ENCODE measurements at regions not wholly inside any gene's neighbourhood (a gene's known extent, or its start where the extent isn't known, plus 50 kb on each side); places are given as distances from the start of the nearest gene placed in this dataset.

GRCh38 chr9:7320139-7320538, 479.4 kb downstream of the DMAC1 start:
- TF ChIP-seq POLR2A (IDR thresholded peaks at IDR 0.05; ENCODE audit: control extremely low read depth in 1 of 2, low read depth in 2 of 2, low read length in 2 of 2) (no peak), CREB1 (IDR thresholded peaks at IDR 0.05) (no peak), EP300 (IDR thresholded peaks at IDR 0.05; ENCODE audit: borderline replicate concordance in 1 of 2, low read depth in 2 of 2, low read length in 2 of 2) (no peak), FOSL1 (IDR thresholded peaks at IDR 0.05; ENCODE audit: insufficient read depth, low read depth, low read length) (no peak), EZH2 (IDR thresholded peaks at IDR 0.05; ENCODE audit: low read depth, low read length, severe bottlenecking) (no peak)
- TF ChIP-seq, protein P1, sequence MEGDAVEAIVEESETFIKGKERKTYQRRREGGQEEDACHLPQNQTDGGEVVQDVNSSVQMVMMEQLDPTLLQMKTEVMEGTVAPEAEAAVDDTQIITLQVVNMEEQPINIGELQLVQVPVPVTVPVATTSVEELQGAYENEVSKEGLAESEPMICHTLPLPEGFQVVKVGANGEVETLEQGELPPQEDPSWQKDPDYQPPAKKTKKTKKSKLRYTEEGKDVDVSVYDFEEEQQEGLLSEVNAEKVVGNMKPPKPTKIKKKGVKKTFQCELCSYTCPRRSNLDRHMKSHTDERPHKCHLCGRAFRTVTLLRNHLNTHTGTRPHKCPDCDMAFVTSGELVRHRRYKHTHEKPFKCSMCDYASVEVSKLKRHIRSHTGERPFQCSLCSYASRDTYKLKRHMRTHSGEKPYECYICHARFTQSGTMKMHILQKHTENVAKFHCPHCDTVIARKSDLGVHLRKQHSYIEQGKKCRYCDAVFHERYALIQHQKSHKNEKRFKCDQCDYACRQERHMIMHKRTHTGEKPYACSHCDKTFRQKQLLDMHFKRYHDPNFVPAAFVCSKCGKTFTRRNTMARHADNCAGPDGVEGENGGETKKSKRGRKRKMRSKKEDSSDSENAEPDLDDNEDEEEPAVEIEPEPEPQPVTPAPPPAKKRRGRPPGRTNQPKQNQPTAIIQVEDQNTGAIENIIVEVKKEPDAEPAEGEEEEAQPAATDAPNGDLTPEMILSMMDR (IDR thresholded peaks at IDR 0.05; ENCODE audit: control extremely low read depth in 1 of 3, insufficient read depth in 1 of 3, low read depth in 1 of 3, low read length in 3 of 3): no peak

All from H1 (cell line).